HL-60 (cell line): ENCODE measurements at regions not wholly inside any gene's neighbourhood (a gene's known extent, or its start where the extent isn't known, plus 50 kb on each side); places are given as distances from the start of the nearest gene placed in this dataset.

Experiments
- GABPA ChIP-seq: IDR thresholded peaks from 2 replicates; pipeline ENCODE4 v1.6.1; 2012; ENCODE audit warnings: low read depth
- POLR2AphosphoS5 ChIP-seq: IDR thresholded peaks from 2 replicates; pipeline ENCODE4 v1.6.1; 2012; ENCODE audit warnings: low read depth
- REST ChIP-seq: IDR thresholded peaks from 2 replicates; pipeline ENCODE4 v1.6.1; 2012; ENCODE audit warnings: low read depth; ENCODE audit not compliant: insufficient replicate concordance
- SPI1 ChIP-seq: IDR thresholded peaks from 2 replicates; pipeline ENCODE4 v1.6.1; 2012; ENCODE audit warnings: low read depth, mild to moderate bottlenecking, borderline replicate concordance
- TF ChIP-seq, protein P1 (sequence below): IDR thresholded peaks from one replicate; pipeline ENCODE4 v1.5.1; 2011; ENCODE audit warnings: low read length, control low read depth, inconsistent platforms; ENCODE audit not compliant: insufficient read depth

DNA sequence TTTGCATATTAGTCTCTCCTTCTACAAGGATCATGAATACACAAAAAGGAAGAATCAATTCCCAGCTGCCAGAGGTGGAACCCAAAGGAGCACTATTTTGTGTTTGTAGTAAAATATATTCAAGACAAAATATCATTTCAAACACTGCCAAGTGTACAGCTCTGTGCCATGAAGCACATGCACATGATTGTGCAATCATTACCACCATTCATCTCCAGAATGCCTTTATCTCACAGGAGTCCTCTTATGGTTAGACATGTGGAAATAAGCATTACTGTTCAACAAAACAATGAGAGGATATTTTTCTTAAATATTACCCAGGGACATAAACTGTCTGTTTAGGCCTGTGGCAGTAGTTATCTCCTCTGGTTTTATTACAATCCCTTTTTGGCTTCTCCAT, 151.4 kb upstream of the PPP1R3A start:
- TF ChIP-seq, protein P1, sequence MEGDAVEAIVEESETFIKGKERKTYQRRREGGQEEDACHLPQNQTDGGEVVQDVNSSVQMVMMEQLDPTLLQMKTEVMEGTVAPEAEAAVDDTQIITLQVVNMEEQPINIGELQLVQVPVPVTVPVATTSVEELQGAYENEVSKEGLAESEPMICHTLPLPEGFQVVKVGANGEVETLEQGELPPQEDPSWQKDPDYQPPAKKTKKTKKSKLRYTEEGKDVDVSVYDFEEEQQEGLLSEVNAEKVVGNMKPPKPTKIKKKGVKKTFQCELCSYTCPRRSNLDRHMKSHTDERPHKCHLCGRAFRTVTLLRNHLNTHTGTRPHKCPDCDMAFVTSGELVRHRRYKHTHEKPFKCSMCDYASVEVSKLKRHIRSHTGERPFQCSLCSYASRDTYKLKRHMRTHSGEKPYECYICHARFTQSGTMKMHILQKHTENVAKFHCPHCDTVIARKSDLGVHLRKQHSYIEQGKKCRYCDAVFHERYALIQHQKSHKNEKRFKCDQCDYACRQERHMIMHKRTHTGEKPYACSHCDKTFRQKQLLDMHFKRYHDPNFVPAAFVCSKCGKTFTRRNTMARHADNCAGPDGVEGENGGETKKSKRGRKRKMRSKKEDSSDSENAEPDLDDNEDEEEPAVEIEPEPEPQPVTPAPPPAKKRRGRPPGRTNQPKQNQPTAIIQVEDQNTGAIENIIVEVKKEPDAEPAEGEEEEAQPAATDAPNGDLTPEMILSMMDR: no peak
- TF ChIP-seq POLR2AphosphoS5 (no peak), REST (no peak), GABPA (no peak), SPI1 (no peak)
